GM21576 (cell line): ENCODE measurements at regions not wholly inside any gene's neighbourhood (a gene's known extent, or its start where the extent isn't known, plus 50 kb on each side); places are given as distances from the start of the nearest gene placed in this dataset.

Source experiments
- ATAC-seq: cut with Tn5 transposase; IDR thresholded peaks from one replicate; pipeline ENCODE4 v1.9.1; 2021; ENCODE audit warnings: mild to moderate bottlenecking, moderate library complexity; ENCODE audit not compliant: unreplicated experiment

- no peak for ATAC-seq
Measured at GRCh38 chr9:10961883-10962282, 349.1 kb upstream of the PTPRD start.

- no peak for ATAC-seq
Measured at GRCh38 chr9:10983251-10983650, 370.4 kb upstream of the PTPRD start.

- ATAC-seq: no peak
Measured at GRCh38 chr9:10999646-11000045, 386.8 kb upstream of the PTPRD start.

GRCh38 chr9:11001546-11001945 is 388.7 kb upstream of the PTPRD start:
- no peak for ATAC-seq

GRCh38 chr9:11002705-11003104 is 389.9 kb upstream of the PTPRD start:
- no peak for ATAC-seq

GRCh38 chr9:11003836-11004235 is 391.0 kb upstream of the PTPRD start:
- ATAC-seq: no peak

- ATAC-seq: no peak
Measured at GRCh38 chr9:11011696-11012095, 398.9 kb upstream of the PTPRD start.

- no peak for ATAC-seq
Measured at GRCh38 chr9:11016081-11016480, 403.3 kb upstream of the PTPRD start.

GRCh38 chr9:11023201-11023600 is 410.4 kb upstream of the PTPRD start:
- no peak for ATAC-seq

GRCh38 chr9:11025775-11026174 is 413.0 kb upstream of the PTPRD start:
- ATAC-seq: no peak

GRCh38 chr9:11038366-11038765 is 425.6 kb upstream of the PTPRD start:
- no peak for ATAC-seq

GRCh38 chr9:11039006-11039405 is 426.2 kb upstream of the PTPRD start:
- ATAC-seq: no peak

- no peak for ATAC-seq
Measured at GRCh38 chr9:11045589-11045988, 432.8 kb upstream of the PTPRD start.

- no peak for ATAC-seq
Measured at GRCh38 chr9:11063263-11063662, 450.5 kb upstream of the PTPRD start.

GRCh38 chr9:11064909-11065308 is 452.1 kb upstream of the PTPRD start:
- ATAC-seq: no peak

GRCh38 chr9:11072176-11072575 is 459.4 kb upstream of the PTPRD start:
- ATAC-seq: no peak

- no peak for ATAC-seq
Measured at GRCh38 chr9:11086561-11086960, 473.8 kb upstream of the PTPRD start.

- ATAC-seq: no peak
Measured at GRCh38 chr9:11088821-11089374, 476.1 kb upstream of the PTPRD start.

GRCh38 chr9:11092974-11093373 is 480.2 kb upstream of the PTPRD start:
- ATAC-seq: no peak

- ATAC-seq: no peak
Measured at GRCh38 chr9:11097020-11097419, 484.2 kb upstream of the PTPRD start.

GRCh38 chr9:11103525-11103924 is 490.7 kb upstream of the PTPRD start:
- no peak for ATAC-seq

GRCh38 chr9:11107196-11107595 is 494.4 kb upstream of the PTPRD start:
- no peak for ATAC-seq

GRCh38 chr9:11128156-11128555 is 515.4 kb upstream of the PTPRD start:
- no peak for ATAC-seq

GRCh38 chr9:11135851-11136250 is 523.0 kb upstream of the PTPRD start:
- ATAC-seq: no peak
